ENCODE measurements at regions not wholly inside any gene's neighbourhood (a gene's known extent, or its start where the extent isn't known, plus 50 kb on each side); places are given as distances from the start of the nearest gene placed in this dataset.

GRCh38 chr12:85661461-85662206, 174.6 kb downstream of the RASSF9 start:
- Histone ChIP-seq H3K4me2 (ENCODE audit: insufficient read depth, low read length) (no peak overlapping the region), H3K9ac (replicated peaks; ENCODE audit: extremely low read depth, insufficient read depth, low read length) (no peak overlapping the region), H3K79me2 (ENCODE audit: control insufficient read depth, insufficient read depth, low read length) (no peaks in the 10 kb centered on the region), H3K4me3 (replicated peaks in 1 of 3; ENCODE audit: insufficient read depth in 1 of 3, low read depth in 1 of 3, low read length in 3 of 3) (no peak overlapping the region), H3K4me1 (ENCODE audit: control insufficient read depth, extremely low read depth, insufficient read depth, low read length) (no peaks in the 10 kb centered on the region), H3K9me1 (replicated peaks; ENCODE audit: control insufficient read depth, extremely low read depth, insufficient read depth, low read length) (no peaks in the 10 kb centered on the region), H3K9me3 (replicated peaks; ENCODE audit: control insufficient read depth, insufficient read depth, low read length) (no peaks in the 10 kb centered on the region), H3K36me3 (ENCODE audit: control insufficient read depth in 2 of 2, extremely low read depth in 1 of 2, insufficient read depth in 2 of 2, low read length in 2 of 2) (no peaks in the 10 kb centered on the region), H3K27ac (ENCODE audit: insufficient read depth, low read depth, low read length) (no peak overlapping the region), H3K27me3 (ENCODE audit: control insufficient read depth in 2 of 2, insufficient read depth in 2 of 2, low read length in 2 of 2) (no peaks in the 10 kb centered on the region), H2AFZ (ENCODE audit: low read depth, low read length) (no peak overlapping the region), H4K20me1 (replicated peaks; ENCODE audit: control insufficient read depth, extremely low read depth, insufficient read depth, low read length) (no peaks in the 10 kb centered on the region)
- no peak for FAIRE-seq
- TF ChIP-seq EZH2 (IDR thresholded peaks at IDR 0.05; ENCODE audit: borderline replicate concordance, low read depth, low read length, severe bottlenecking) (no peak), MYC (IDR thresholded peaks at IDR 0.05; ENCODE audit: low read depth, low read length) (no peak), GATA2 (IDR thresholded peaks at IDR 0.05; ENCODE audit: insufficient read depth, insufficient read length, low read depth, low read length) (no peak), FOS (IDR thresholded peaks at IDR 0.05; ENCODE audit: borderline replicate concordance, insufficient read depth, low read length) (no peak), POLR2AphosphoS5 (IDR thresholded peaks at IDR 0.05; ENCODE audit: insufficient read depth, low read depth, low read length) (no peak), POLR2A (IDR thresholded peaks at IDR 0.05; ENCODE audit: low read depth, low read length) (no peak)
- TF ChIP-seq, protein P1, sequence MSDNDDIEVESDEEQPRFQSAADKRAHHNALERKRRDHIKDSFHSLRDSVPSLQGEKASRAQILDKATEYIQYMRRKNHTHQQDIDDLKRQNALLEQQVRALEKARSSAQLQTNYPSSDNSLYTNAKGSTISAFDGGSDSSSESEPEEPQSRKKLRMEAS (IDR thresholded peaks at IDR 0.05; ENCODE audit: insufficient read depth, insufficient read length) = no peak
- TF ChIP-seq, protein P2, sequence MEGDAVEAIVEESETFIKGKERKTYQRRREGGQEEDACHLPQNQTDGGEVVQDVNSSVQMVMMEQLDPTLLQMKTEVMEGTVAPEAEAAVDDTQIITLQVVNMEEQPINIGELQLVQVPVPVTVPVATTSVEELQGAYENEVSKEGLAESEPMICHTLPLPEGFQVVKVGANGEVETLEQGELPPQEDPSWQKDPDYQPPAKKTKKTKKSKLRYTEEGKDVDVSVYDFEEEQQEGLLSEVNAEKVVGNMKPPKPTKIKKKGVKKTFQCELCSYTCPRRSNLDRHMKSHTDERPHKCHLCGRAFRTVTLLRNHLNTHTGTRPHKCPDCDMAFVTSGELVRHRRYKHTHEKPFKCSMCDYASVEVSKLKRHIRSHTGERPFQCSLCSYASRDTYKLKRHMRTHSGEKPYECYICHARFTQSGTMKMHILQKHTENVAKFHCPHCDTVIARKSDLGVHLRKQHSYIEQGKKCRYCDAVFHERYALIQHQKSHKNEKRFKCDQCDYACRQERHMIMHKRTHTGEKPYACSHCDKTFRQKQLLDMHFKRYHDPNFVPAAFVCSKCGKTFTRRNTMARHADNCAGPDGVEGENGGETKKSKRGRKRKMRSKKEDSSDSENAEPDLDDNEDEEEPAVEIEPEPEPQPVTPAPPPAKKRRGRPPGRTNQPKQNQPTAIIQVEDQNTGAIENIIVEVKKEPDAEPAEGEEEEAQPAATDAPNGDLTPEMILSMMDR (IDR thresholded peaks at IDR 0.05; ENCODE audit: extremely low read depth in 1 of 2, insufficient read depth in 1 of 2, low read depth in 1 of 2, low read length in 2 of 2) = no peak
- CTCF ChIA-PET = interaction anchor here (0.9 to 1.1 kb wide), 2 partner anchors 23 to 205 kb away, joined by 3 to 4 read pairs; no protein-coding TSS in a partner anchor
- dilution Hi-C loops (cut with MboI; ENCODE audit: extremely low pct_ligation_motif_present, low sequenced_read_pairs) = no loop called here
- DNase-seq (ENCODE audit: low read depth, low spot score) = no peak
- POLR2A ChIA-PET = no interaction called here
- no TSS peak for BruUV-seq (replicated peaks)
- intact Hi-C loops (cut with micrococcal nuclease) = no loop called here
